AG04450 (cell line): ENCODE measurements at regions not wholly inside any gene's neighbourhood (a gene's known extent, or its start where the extent isn't known, plus 50 kb on each side); places are given as distances from the start of the nearest gene placed in this dataset.

Source experiments
- CTCF ChIA-PET: fragments of 300-600, 350-600 bp; formaldehyde crosslinking; extraction: SDS; loops from one replicate; lab custom pipeline; 2022; ENCODE audit warnings: antibody characterized with exemption, inconsistent platforms; lab: Charles Lee
- POLR2A ChIA-PET: fragments of 350-600 bp; formaldehyde crosslinking; extraction: SDS; loops from one replicate; lab custom pipeline; 2021; ENCODE audit warnings: antibody characterized with exemption, inconsistent platforms; lab: Yijun Ruan, JAX
- DNase-seq: peaks from one replicate; pipeline ENCODE4 v3.0.0-alpha.2; 2011; ENCODE audit warnings: low read depth, low spot score
- H3K27ac ChIP-seq: one replicate; pipeline ENCODE4 v1.5.1; 2012; ENCODE audit warnings: low read depth, low read length, control low read depth
- H3K27me3 ChIP-seq: one replicate; pipeline ENCODE4 v1.6.0; 2012; ENCODE audit warnings: low read length; ENCODE audit not compliant: control insufficient read depth, insufficient read depth
- H3K4me3 ChIP-seq: 2 replicates; pipeline ENCODE4 v1.5.1; 2011; ENCODE audit warnings: mild to moderate bottlenecking, low read depth, low read length, control low read depth
- H3K9me3 ChIP-seq: 2 replicates; pipeline ENCODE4 v1.5.1; 2012; ENCODE audit warnings: low read length; ENCODE audit not compliant: control insufficient read depth, insufficient read depth
- TF ChIP-seq, protein P1 (sequence below): IDR thresholded peaks from 2 replicates; pipeline ENCODE4 v1.5.1; 2011; ENCODE audit warnings: low read depth, low read length, control low read depth, inconsistent platforms

DNA sequence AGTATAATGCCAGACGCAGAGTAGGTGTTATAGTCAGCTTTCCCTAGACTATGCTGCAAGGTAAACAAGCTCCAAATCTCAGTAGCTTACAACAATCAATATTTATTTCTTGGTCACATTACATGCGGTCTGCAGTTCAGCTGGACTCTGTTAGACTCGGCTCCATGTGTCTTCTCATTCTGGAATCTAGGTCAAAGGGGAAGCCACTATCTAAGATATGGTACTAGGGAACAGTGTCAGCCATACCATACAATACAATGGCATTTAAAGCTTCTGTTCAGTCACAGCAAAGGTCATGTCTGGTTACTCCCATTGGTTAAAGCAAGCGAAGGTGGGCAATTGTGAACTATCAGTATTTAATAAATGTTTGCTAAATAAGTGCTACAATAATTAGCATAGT lies 65.3 kb upstream of the SERTM1 start:
- TF ChIP-seq, protein P1, sequence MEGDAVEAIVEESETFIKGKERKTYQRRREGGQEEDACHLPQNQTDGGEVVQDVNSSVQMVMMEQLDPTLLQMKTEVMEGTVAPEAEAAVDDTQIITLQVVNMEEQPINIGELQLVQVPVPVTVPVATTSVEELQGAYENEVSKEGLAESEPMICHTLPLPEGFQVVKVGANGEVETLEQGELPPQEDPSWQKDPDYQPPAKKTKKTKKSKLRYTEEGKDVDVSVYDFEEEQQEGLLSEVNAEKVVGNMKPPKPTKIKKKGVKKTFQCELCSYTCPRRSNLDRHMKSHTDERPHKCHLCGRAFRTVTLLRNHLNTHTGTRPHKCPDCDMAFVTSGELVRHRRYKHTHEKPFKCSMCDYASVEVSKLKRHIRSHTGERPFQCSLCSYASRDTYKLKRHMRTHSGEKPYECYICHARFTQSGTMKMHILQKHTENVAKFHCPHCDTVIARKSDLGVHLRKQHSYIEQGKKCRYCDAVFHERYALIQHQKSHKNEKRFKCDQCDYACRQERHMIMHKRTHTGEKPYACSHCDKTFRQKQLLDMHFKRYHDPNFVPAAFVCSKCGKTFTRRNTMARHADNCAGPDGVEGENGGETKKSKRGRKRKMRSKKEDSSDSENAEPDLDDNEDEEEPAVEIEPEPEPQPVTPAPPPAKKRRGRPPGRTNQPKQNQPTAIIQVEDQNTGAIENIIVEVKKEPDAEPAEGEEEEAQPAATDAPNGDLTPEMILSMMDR, result no peak
- Histone ChIP-seq H3K27me3 (no peaks in the 10 kb centered on the region), H3K9me3 (no peaks in the 10 kb centered on the region), H3K27ac (no peak overlapping the region), H3K4me3 (no peak overlapping the region)
- POLR2A ChIA-PET, result no interaction called here
- DNase-seq, result no peak
- CTCF ChIA-PET, result no interaction called here

DNA sequence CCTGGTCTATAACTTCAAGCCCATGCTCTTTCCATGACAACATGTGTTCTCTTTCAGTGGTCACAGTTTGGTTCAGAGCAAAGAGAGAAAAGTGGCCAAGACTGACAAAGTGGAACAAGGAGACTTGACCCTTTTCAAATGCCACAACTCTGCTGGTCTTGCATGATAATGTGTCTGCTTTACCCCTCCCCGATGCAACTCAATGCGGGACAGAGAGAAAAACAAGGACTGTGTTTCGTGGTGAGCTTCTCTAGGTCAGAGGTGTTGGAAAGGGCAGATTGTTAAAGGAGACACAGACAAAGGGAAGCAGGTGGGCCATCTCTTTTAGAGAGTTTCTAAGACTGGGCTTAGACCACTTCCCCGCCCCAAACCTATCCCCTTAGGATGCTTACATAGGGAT lies 61.6 kb upstream of the SERTM1 start:
- no peak for DNase-seq
- no peak overlapping the region for H3K27ac ChIP-seq
- H3K9me3 ChIP-seq, result no peaks in the 10 kb centered on the region
- TF ChIP-seq, protein P1, result no peak
- H3K4me3 ChIP-seq, result no peak overlapping the region
- H3K27me3 ChIP-seq, result peaks cover 2% of the 10 kb centered on the region
- ChIA-PET POLR2A (no interaction called here), CTCF (no interaction called here)

DNA sequence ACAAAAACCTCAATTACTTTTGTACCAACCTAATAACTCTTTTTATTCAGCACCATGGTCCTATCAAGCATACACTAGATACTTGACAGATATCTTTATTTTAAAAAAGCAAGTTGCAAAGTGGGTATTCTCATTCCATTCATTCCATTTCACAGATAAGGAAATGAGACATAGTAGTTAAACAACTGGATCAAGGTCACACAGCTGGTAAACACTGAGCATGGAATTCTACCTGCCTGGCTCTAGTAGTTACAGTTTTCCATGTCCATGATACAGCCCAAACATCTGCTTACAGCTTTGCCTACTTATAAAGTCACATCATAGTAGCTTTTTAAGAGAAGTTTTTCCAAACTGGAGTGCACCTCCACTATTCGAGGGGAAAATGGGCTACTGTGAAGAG lies 57.1 kb upstream of the SERTM1 start:
- H3K4me3 ChIP-seq, result no peak overlapping the region
- POLR2A ChIA-PET, result no interaction called here
- DNase-seq, result no peak
- H3K27me3 ChIP-seq, result peaks cover 2% of the 10 kb centered on the region
- CTCF ChIA-PET, result no interaction called here
- H3K9me3 ChIP-seq, result no peaks in the 10 kb centered on the region
- TF ChIP-seq, protein P1, result no peak
- H3K27ac ChIP-seq, result no peak overlapping the region

DNA sequence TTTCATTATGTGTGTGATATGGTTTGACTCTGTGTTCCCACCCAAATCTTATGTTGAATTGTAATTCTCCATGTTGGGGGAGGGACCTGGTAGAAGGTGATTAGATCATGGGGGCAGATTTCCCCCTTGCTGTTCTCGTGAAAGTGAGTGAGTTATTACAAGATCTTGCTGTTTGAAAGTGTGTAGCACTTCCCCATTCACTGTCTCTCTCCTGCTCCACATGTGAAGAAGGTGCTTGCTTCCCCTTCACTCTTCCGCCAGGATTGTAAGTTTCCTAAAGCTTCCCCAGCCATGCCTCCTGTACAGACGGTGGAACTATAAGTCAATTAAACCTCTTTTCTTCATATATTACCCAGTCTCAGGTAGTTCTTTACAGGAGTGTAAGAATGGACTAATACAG lies 54.3 kb upstream of the SERTM1 start:
- DNase-seq, result no peak
- Histone ChIP-seq H3K27ac (no peak overlapping the region), H3K4me3 (no peak overlapping the region), H3K27me3 (no peaks in the 10 kb centered on the region), H3K9me3 (no peaks in the 10 kb centered on the region)
- ChIA-PET CTCF (no interaction called here), POLR2A (no interaction called here)
- TF ChIP-seq, protein P1, result no peak
